Stimulated activated CD8-positive, alpha-beta memory T cell treated with anti-CD3 and anti-CD28 coated beads, Interleukin-7, amount 100 ng/mL, for 1 hour (primary cell): ENCODE measurements at regions not wholly inside any gene's neighbourhood (a gene's known extent, or its start where the extent isn't known, plus 50 kb on each side); places are given as distances from the start of the nearest gene placed in this dataset.
"Not testable (repeated sequence)": the region's sequence is repeated elsewhere in the genome, so short reads cannot be mapped to it uniquely, and the experiment has no call there.

Source experiments
- DNase-seq, 2 donors: peaks; one replicate each; pipeline ENCODE4 v3.0.0-alpha.2; 2020; ENCODE audit warnings: low read depth in 2 of 2

- no peak for DNase-seq
Observed at GRCh38 chr2:210961249-210961648, 404.9 kb downstream of the CPS1 start.

GRCh38 chr2:210963386-210963785 lies 407.0 kb downstream of the CPS1 start:
- DNase-seq: no peak

DNA sequence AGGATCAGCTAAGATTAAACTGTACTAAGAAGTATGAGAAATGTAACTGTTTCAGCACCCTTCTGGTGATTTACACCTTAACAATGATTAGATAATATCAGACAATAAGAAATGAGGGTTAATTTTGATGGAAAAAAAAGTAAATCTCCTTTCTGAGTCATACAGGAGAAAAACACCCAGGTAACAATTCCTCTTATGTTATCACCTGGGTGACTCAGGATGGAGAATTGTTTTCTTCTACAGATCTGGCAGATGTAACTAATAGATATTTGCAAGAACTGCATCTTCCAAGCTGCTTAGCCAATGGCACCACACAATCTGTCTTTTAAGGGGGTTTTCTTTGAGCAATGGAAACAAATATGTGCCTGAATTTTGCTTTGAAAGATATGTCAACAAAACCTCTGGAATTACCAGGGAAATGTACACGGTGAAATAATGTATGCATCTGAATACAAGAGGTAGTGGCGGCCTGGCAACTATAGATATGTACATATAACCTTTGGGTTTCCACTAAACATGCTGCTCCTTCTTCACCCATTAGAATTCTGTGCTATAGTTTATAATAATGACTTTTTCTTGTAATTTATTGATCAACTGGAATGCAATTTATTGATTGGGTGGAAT lies 407.9 kb downstream of the CPS1 start:
- no peak for DNase-seq

DNA sequence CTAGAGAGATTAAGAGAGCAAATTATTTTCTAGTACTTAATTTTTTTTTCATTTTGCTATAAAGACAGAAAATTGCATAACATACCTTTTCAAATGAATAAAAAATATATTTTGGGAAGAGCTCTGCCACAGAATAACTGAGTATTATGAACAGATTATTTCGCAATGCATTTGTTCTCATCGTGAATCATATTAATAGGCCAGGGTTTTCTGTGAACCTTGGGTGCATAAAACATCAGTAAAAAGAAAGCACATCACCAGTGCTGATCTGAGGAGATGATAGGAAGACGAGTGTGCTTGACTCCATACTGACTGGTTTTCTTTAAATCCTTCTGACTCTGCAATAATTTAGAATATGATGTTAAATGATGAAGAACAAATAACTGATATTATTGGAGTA lies 409.1 kb downstream of the CPS1 start:
- DNase-seq: no peak

GRCh38 chr2:210966330-210966729 lies 409.9 kb downstream of the CPS1 start:
- no peak for DNase-seq

GRCh38 chr2:210971431-210971830 lies 415.0 kb downstream of the CPS1 start:
- DNase-seq: no peak

DNA sequence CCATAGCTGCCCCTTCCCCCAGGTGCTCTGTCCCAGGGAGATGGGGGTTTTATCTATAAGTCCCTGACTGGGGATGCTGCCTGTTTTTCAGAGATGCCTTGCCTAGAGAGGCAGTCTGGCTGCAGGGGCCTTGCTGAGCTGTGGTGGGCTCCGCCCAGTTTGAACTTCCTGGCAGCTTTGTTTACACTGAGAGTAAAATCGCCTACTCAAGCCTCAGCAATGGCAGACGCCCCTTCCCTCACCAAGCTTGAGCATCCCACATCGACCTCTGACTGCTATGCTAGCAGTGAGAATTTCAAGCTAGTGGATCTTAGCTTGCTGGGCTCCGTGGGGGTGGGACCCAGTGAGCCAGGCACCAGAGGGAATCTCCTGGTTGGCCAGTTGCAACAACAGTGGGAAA lies 430.4 kb downstream of the CPS1 start:
- DNase-seq: not testable (repeated sequence)

DNA sequence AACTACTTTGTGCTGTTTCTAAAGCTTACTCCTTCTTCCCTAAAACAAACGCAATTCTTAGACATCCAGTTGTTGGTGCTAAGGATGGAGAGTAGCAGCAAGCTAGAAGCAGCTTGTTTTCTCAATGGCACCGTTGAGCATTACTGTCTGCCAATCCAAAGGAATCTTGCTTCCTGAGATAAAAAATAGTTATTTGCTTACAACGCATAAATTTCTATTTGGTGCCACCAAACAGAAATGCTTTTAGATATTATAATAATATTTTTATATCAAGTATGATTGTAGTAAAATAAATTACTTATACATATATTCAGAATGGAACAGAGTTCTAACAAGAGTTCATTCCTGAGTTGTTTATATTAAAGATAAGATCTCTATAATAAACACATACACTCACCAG lies 434.7 kb downstream of the CPS1 start:
- no peak for DNase-seq

- no peak for DNase-seq
Observed at GRCh38 chr2:210994104-210994503, 437.7 kb downstream of the CPS1 start.

DNA sequence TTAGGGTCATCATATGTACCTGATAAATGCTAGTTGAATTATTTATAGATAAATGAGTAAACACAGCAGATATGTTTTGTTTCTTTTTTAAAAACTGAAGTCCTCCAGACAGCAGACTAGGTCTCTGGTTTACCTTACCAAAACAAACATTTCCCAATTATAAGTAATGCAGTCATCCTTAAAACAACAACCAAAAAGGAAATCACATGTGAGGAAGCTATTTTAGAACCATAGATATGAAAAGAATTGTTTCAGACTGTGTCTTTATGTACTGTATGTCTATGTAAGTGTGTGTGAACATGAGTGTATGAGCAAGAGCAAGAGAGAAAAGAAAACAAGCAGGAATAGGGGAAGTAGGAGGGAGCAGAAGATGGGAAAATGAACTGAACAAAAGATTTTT lies 441.0 kb downstream of the CPS1 start:
- no peak for DNase-seq

DNA sequence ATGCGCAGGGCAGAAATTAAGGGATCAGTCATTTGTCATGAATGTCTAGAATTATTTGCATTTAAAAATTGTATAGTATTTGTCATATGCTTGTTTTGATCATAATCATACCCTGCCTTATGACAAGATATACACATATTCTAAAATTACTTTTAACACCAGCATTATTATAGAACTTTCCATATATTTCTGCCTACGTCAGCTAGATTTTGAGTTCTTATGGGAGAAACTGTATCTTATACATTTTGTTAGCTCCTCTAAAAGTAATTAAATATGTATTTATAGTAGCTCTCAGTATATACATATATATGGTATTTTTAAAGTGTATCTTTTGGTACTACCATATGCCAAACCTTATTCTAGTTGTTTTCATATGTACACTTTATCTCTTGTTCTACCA lies 441.9 kb downstream of the CPS1 start:
- no peak for DNase-seq

DNA sequence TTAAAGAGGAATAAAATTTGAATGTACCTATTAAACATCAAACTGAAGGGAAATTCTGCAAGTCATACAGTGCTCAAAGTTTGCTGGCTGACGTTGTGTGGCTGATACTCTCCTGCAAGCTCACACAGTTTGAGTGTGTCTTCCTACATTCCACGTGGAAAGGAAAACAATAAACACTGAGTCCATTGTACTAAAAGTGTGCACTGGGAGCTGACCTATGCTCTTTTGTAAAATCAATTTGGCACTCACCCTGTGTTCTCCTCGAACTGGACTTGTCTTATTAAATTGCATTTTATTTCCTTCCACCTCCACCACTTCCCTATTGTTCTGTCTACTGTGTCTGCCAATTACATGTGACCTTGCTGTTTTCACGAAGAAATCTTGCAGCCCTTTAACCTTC lies 458.0 kb downstream of the CPS1 start:
- no peak for DNase-seq

DNA sequence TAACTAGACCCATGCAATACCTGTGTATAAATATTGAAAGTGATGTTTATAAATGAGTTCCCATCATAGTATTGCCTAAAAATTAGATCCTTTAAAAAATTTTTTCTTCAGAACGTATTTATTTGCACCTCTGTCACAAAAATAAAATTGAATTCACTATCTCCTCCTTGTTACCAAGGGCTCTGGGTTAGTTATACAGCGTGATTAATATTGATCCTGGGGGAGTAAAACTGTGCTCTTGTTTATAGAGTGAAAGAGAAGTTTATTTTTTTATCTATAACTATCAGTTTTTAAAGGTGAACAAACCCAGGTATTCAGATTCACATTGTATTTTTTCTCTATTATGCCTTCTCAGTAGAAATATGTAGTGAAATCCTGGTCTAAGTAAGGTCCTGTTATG lies 458.5 kb downstream of the CPS1 start:
- no peak for DNase-seq

DNA sequence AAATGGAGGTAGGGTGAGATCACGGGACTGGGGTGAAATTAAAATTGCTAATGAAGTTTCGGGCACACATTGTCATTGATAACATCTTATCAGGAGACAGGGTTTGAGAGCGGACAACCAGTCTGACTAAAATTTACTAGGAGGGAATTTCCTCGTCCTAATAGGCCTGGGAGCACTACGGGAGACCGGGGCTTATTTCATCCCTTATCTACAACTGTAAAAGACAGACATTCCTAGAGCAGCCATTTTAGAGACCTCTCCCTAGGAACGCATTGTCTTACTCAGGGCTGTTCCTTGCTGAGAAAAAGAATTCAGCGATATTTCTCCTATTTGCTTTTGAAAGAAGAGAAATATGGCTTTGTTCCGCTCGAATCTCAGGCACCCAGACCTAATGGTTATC lies 468.7 kb downstream of the CPS1 start:
- not testable (repeated sequence) for DNase-seq

- no peak for DNase-seq
Observed at GRCh38 chr2:211026109-211026508, 469.7 kb downstream of the CPS1 start.

DNA sequence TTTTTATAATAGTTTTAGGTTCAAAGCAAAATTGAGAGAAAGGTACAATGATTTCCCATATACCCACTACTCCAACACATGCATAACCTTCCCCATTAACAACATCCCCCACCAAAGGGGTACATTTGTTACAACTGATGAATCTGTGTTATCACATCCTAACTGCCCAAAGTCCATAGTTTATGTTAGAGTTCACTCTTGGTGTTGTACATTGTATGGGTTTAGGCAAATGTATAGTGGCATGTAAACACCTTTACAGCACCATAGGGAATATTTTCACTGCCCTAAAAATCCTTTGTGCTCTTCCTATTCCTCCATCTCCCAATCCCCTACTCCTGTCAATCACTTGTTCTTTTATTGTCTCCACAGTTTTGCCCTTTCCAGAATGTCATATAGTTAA lies 471.6 kb downstream of the CPS1 start:
- no peak for DNase-seq

- no peak for DNase-seq
Observed at GRCh38 chr2:211033765-211034164, 477.4 kb downstream of the CPS1 start.

DNA sequence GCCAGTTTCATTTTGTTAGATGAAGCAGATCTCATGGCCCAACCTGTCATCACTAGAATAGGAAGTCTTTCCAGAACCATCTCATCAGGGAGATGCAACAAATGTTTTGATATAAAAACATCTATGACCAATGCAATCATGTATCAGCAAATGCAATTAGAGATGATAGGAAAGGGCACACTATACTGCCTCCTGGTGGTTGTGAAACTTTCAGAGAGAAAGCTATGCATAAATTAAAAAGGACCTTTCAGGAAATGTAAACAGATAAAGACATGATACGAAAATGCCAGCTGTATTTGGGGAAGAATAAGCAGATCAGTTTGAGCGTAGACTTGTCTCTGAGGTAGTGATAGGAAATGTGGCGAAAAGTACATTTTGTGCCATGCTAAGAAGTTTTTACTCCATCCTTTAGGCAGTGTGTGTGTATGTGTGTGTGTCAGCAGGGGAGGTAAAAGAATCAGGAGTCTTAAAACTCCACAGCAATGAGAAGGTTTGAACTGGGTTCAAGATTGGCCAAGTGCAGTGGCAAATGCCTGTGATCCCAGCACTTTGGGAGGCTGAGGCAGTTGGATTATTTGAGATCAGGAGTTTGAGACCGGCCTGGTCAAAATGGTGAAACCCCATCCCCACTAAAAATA lies 479.3 kb downstream of the CPS1 start:
- DNase-seq: no peak

DNA sequence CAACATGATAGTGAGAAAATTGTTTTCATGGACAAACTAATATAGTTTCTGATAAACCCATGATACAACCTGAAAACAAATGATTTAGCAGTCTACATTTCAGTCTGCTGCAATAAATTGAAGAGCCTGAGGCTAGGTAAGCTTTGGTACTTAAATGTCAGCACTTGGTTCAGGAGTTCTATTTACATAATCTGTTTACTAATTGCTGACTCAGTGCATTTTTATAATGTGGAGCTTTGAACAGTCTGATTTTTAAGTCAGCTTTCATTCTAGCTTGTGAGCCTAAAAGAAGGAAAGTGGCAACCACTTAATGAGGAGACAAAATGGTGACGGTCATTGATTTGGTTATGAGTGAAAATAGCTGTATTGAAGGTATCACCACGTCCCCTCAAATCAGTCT lies 488.6 kb downstream of the CPS1 start:
- no peak for DNase-seq

- DNase-seq: no peak
Observed at GRCh38 chr2:211049321-211050018, 493.1 kb downstream of the CPS1 start.

- no peak for DNase-seq
Observed at GRCh38 chr2:211055438-211055837, 499.0 kb downstream of the CPS1 start.

DNA sequence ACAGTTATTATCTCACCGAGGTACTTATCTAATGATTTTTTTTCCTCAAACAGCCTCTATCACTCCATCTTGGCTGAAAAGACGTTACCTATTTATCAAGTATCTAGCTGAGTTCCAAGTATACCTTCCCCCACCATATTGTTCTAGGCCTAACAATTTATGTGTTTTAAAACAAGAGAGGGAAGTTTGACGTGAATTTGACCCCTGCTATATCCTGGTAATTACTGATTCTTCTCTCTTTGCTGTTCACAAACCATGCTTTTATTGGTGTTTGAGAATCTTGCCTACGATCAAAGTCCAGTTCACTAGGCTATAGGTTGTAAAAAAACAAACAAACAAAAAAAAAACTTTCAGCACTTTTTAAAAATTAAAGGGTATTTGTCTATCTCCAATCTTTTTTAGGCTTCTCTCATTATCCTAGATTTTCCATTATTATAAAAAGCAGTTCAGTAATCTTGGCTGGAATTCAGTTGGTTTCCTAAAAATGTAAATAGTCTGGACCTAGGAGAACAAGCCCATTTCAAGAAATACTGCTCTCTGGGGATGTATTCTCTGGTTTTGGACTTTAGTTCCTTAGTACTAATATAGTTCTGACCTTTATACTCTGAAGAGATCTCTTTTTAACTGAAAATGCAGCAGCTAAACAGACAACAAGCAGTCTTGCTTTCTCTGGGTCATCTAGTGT lies 505.4 kb downstream of the CPS1 start:
- no peak for DNase-seq

GRCh38 chr2:211062297-211062612 lies 505.9 kb downstream of the CPS1 start:
- no peak for DNase-seq
